Endothelial cell (in vitro differentiated cells): ENCODE measurements at regions not wholly inside any gene's neighbourhood (a gene's known extent, or its start where the extent isn't known, plus 50 kb on each side); places are given as distances from the start of the nearest gene placed in this dataset.
"Not testable (repeated sequence)": the region's sequence is repeated elsewhere in the genome, so short reads cannot be mapped to it uniquely, and the experiment has no call there.

Experiments
- DNase-seq: peaks from one replicate; pipeline ENCODE4 v3.0.0; 2021; ENCODE audit warnings: low spot score
- H3K27ac Mint-ChIP-seq: one replicate; pipeline ENCODE4 v1.8.0; 2021; ENCODE audit warnings: mixed read lengths, inconsistent platforms; ENCODE audit not compliant: unreplicated experiment
- H3K27me3 Mint-ChIP-seq: one replicate; pipeline ENCODE4 v1.8.0; 2021; ENCODE audit warnings: mild to moderate bottlenecking, moderate library complexity, mixed read lengths, inconsistent platforms; ENCODE audit not compliant: unreplicated experiment
- H3K36me3 Mint-ChIP-seq: one replicate; pipeline ENCODE4 v1.8.0; 2021; ENCODE audit warnings: mild to moderate bottlenecking, low read depth, mixed read lengths, inconsistent platforms; ENCODE audit not compliant: unreplicated experiment
- H3K4me1 Mint-ChIP-seq: one replicate; pipeline ENCODE4 v1.8.0; 2021; ENCODE audit warnings: mild to moderate bottlenecking, mixed read lengths, inconsistent platforms; ENCODE audit not compliant: unreplicated experiment
- H3K4me3 Mint-ChIP-seq: one replicate; pipeline ENCODE4 v1.8.0; 2021; ENCODE audit warnings: mild to moderate bottlenecking, mixed read lengths, inconsistent platforms; ENCODE audit not compliant: unreplicated experiment
- H3K9me3 Mint-ChIP-seq: one replicate; pipeline ENCODE4 v1.8.0; 2021; ENCODE audit warnings: mixed read lengths, inconsistent platforms; ENCODE audit not compliant: unreplicated experiment
- CTCF ChIP-seq: fragments of 200-600 bp; sonication (generic); IDR thresholded peaks from one replicate; pipeline ENCODE4 v1.5.0; 2021; ENCODE audit warnings: antibody characterized with exemption; ENCODE audit not compliant: unreplicated experiment

GRCh38 chr17:12195418-12195817 lies 174.7 kb downstream of the MAP2K4 start:
- H3K36me3 Mint-ChIP-seq = no peaks in the 10 kb centered on the region
- no peaks in the 10 kb centered on the region for H3K4me1 Mint-ChIP-seq
- no peak overlapping the region for H3K27ac Mint-ChIP-seq
- no peak for DNase-seq
- H3K27me3 Mint-ChIP-seq = peaks cover 4% of the 10 kb centered on the region
- no peak for TF ChIP-seq CTCF
- H3K4me3 Mint-ChIP-seq = no peak overlapping the region
- no peaks in the 10 kb centered on the region for H3K9me3 Mint-ChIP-seq

- TF ChIP-seq CTCF = no peak
- Mint-ChIP-seq H3K27me3 (peaks cover 2% of the 10 kb centered on the region), H3K9me3 (no peaks in the 10 kb centered on the region), H3K4me1 (no peaks in the 10 kb centered on the region), H3K4me3 (no peak overlapping the region), H3K36me3 (no peaks in the 10 kb centered on the region), H3K27ac (no peak overlapping the region)
- no peak for DNase-seq
Measured at GRCh38 chr17:12201294-12201880, 180.7 kb downstream of the MAP2K4 start.

GRCh38 chr17:12209632-12210191 lies 189.0 kb downstream of the MAP2K4 start:
- Mint-ChIP-seq H3K36me3 (no peaks in the 10 kb centered on the region), H3K27me3 (no peaks in the 10 kb centered on the region), H3K4me3 (no peak overlapping the region), H3K9me3 (no peaks in the 10 kb centered on the region), H3K4me1 (peaks cover 8% of the 10 kb centered on the region), H3K27ac (no peak overlapping the region)
- DNase-seq = no peak
- TF ChIP-seq CTCF = no peak

GRCh38 chr17:12220714-12221439 lies 200.2 kb downstream of the MAP2K4 start:
- not testable (repeated sequence) for H3K9me3 Mint-ChIP-seq, H3K4me3 Mint-ChIP-seq, H3K36me3 Mint-ChIP-seq, DNase-seq, H3K27me3 Mint-ChIP-seq, H3K27ac Mint-ChIP-seq
- H3K4me1 Mint-ChIP-seq = peaks cover 24% of the 10 kb centered on the region

GRCh38 chr17:12222392-12222791 lies 201.7 kb downstream of the MAP2K4 start:
- Mint-ChIP-seq H3K9me3 (peaks cover 7% of the 10 kb centered on the region), H3K27me3 (peaks cover 6% of the 10 kb centered on the region), H3K4me1 (peaks cover 19% of the 10 kb centered on the region), H3K27ac (no peak overlapping the region), H3K36me3 (peaks cover 7% of the 10 kb centered on the region), H3K4me3 (no peak overlapping the region)
- DNase-seq = no peak
- TF ChIP-seq CTCF = no peak
